GM06990 (cell line): ENCODE measurements at regions not wholly inside any gene's neighbourhood (a gene's known extent, or its start where the extent isn't known, plus 50 kb on each side); places are given as distances from the start of the nearest gene placed in this dataset.

Source experiments
- DNase-seq: peaks from one replicate; pipeline ENCODE4 v3.0.0-alpha.2; 2011; ENCODE audit not compliant: insufficient read length; ENCODE audit errors: extremely low read depth
- H3K27me3 ChIP-seq: replicated peaks from 2 replicates; pipeline ENCODE4 v1.6.0; 2011; ENCODE audit warnings: low read length; ENCODE audit not compliant: control insufficient read depth, insufficient read depth
- H3K36me3 ChIP-seq: 2 replicates; pipeline ENCODE4 v1.5.1; 2011; ENCODE audit warnings: low read length; ENCODE audit not compliant: control insufficient read depth, insufficient read depth
- H3K4me3 ChIP-seq: replicated peaks from 2 replicates; pipeline ENCODE4 v1.5.1; 2011; ENCODE audit warnings: low read depth, mild to moderate bottlenecking, control low read depth, low read length
- TF ChIP-seq, protein P1 (sequence below): IDR thresholded peaks from 2 replicates; pipeline ENCODE4 v1.5.1; 2011; ENCODE audit warnings: low read length, control low read depth, mild to moderate bottlenecking, inconsistent platforms; ENCODE audit not compliant: insufficient read depth, poor library complexity, severe bottlenecking

DNA sequence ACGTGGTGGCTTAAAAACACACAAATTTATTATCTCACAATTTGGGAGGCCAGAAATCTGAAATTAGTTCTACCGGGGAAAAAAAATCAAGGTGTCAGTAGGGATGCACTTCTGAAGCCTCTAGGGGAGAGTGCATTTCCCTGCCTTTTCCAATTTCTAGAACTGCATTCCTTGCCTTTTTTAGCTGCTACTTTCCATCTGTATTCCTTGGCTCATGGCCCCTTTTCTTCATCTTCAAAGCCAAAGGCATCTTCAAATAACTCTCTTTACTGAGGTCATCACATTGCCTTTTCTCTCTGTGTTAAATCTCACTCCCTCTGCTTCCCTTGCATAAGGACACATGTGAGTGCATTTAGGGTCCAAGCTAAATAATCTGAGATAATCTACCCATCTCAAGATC is 69.5 kb upstream of the NEO1 start:
- Histone ChIP-seq H3K4me3 (no peak overlapping the region), H3K27me3 (no peaks in the 10 kb centered on the region; the same call in 1 of the 2 replicates), H3K36me3 (no peaks in the 10 kb centered on the region)
- no peak for DNase-seq
- TF ChIP-seq, protein P1, sequence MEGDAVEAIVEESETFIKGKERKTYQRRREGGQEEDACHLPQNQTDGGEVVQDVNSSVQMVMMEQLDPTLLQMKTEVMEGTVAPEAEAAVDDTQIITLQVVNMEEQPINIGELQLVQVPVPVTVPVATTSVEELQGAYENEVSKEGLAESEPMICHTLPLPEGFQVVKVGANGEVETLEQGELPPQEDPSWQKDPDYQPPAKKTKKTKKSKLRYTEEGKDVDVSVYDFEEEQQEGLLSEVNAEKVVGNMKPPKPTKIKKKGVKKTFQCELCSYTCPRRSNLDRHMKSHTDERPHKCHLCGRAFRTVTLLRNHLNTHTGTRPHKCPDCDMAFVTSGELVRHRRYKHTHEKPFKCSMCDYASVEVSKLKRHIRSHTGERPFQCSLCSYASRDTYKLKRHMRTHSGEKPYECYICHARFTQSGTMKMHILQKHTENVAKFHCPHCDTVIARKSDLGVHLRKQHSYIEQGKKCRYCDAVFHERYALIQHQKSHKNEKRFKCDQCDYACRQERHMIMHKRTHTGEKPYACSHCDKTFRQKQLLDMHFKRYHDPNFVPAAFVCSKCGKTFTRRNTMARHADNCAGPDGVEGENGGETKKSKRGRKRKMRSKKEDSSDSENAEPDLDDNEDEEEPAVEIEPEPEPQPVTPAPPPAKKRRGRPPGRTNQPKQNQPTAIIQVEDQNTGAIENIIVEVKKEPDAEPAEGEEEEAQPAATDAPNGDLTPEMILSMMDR = no peak

DNA sequence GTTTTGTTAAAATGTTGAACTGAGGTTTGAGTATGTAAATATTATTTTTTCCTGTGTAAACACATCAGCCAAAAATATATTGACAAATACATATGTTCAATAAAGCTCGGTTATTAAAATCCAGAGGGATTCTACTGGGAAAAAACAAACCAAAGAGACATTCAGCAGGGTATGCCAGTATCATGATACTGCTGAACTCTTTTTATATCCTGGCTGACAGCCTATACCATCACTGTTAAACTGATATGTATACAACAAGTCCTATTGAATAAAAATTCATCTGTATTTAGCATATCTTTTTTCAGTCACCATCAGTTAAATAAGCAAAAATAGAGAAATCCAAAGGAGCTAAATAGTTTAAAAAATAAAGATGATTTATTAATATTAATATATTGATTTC is 71.6 kb upstream of the NEO1 start:
- Histone ChIP-seq H3K36me3 (no peaks in the 10 kb centered on the region), H3K27me3 (no peaks in the 10 kb centered on the region; the same call in 1 of the 2 replicates), H3K4me3 (no peak overlapping the region)
- TF ChIP-seq, protein P1 = no peak
- no peak for DNase-seq

DNA sequence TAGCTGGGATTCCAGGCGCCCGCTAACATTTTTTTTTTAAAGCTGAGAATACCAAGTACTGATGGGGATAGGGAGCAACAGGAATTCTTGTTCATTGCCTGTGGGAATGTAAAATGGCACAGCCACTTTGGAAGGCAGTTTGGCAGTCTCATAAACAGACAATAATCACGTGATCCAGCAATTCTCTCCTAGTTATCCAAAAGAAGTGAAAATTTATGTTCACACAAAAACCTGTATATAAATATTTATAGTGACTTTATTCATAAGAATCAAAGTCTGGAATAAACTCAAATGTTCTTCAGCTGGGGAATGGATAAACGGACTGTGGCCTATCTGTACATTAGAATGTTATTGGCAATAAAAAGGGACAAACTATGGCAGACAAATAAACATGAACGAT is 72.5 kb upstream of the NEO1 start:
- Histone ChIP-seq H3K27me3 (no peaks in the 10 kb centered on the region; the same call in 1 of the 2 replicates), H3K4me3 (no peak overlapping the region), H3K36me3 (no peaks in the 10 kb centered on the region)
- TF ChIP-seq, protein P1 = no peak
- no peak for DNase-seq

DNA sequence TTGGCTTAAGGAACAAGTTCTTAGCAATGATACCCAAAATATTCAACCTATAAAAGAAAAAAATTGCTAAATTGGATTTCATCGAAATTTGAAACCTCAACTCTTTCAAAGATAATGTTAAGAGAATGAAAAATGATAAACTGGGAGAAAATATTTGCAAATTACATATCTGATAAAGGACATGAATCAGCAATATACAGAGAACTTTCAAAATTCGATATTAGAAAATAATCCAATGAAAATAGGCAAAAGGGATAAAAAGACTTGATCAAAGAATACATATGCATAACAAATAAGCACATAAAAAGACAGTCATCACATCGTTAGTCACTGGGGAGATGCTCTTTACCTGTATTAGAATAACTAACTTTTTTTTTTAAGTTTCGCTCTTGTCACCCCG is 73.0 kb upstream of the NEO1 start:
- H3K27me3 ChIP-seq = no peaks in the 10 kb centered on the region; the same call in 1 of the 2 replicates
- H3K4me3 ChIP-seq = no peak overlapping the region
- TF ChIP-seq, protein P1 = no peak
- no peaks in the 10 kb centered on the region for H3K36me3 ChIP-seq
- DNase-seq = no peak

DNA sequence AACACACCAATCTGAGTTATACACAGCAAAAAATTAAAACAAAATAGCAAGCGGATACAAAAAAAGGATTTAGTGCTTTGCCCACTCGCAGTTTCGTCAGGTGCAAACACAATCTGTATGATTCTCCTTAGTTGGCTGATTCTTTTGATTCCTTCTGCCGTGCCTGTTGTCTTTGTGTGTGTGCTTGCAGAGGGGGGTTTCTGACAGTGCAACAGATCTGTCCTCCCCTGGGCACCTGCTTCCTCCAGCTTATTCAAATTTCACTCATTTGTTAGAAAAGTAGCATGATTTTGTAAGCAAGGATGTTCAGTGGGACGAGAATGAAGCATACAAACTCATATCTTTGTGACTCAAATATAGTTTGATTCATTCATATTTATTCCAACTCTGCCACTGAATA is 74.0 kb upstream of the NEO1 start:
- no peaks in the 10 kb centered on the region for H3K36me3 ChIP-seq
- H3K27me3 ChIP-seq = no peaks in the 10 kb centered on the region
- TF ChIP-seq, protein P1 = no peak
- H3K4me3 ChIP-seq = no peak overlapping the region
- DNase-seq = no peak

DNA sequence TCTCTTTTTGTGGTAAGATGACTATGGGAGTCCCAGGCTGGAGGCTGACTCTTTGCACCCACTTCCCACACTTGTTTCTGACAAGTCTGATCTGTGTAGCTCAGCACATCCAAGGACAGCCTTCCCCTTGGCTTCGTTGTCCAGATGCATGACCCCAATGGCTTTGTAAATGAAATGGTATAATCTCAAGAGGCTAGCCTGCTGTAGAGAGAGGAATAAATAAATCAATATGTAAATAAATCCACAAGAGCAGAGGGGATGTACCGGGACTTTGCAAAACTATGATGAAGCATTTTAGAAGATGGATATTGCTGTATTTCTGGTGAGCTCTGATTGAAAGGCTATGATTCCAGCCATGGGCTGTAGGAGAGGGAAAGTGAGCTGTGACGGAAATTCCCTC is 79.9 kb upstream of the NEO1 start:
- H3K36me3 ChIP-seq = no peaks in the 10 kb centered on the region
- no peaks in the 10 kb centered on the region for H3K27me3 ChIP-seq
- no peak overlapping the region for H3K4me3 ChIP-seq
- TF ChIP-seq, protein P1 = no peak
- DNase-seq = no peak
